ENCODE measurements at regions not wholly inside any gene's neighbourhood (a gene's known extent, or its start where the extent isn't known, plus 50 kb on each side); places are given as distances from the start of the nearest gene placed in this dataset.

DNA sequence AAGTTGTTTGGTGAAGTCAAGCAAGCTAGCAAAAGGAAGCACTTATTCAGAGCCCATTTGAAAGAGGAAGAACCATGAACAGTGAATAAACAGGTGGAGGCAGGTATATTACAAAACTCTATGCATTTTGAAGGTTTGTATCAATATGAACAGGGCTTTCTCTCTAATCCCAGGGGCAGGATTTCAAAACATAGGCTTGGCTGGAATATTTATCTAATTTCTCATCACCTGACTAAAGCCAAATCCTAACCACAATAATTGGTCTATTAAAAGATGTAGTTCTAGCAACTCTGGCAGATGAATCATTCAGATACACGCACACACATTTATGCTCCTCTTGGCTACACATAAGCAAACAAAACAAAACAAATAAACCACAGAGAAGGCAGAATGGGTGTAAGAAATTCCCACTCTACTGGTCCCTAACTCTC lies 554.4 kb downstream of the INHBA start:
- TF ChIP-seq RARB (CRISPR knock-in tag; IDR thresholded peaks at IDR 0.05): no peak
- TF ChIP-seq BACH2 (CRISPR knock-in tag; IDR thresholded peaks at IDR 0.05; ENCODE audit: borderline replicate concordance): no peak
- 0 out of 2 replicates have a peak, but pooled peaks have one; percentile 55 for TF ChIP-seq ZC3H10 (CRISPR knock-in tag; IDR thresholded peaks at IDR 0.05)
- TF ChIP-seq TOX (CRISPR knock-in tag; IDR thresholded peaks at IDR 0.05; ENCODE audit: borderline replicate concordance): peak; percentile 74; the same call in 1 of the 2 replicates
- TF ChIP-seq ZNF70 (CRISPR knock-in tag; IDR thresholded peaks at IDR 0.05): no peak
- TF ChIP-seq, protein P1, sequence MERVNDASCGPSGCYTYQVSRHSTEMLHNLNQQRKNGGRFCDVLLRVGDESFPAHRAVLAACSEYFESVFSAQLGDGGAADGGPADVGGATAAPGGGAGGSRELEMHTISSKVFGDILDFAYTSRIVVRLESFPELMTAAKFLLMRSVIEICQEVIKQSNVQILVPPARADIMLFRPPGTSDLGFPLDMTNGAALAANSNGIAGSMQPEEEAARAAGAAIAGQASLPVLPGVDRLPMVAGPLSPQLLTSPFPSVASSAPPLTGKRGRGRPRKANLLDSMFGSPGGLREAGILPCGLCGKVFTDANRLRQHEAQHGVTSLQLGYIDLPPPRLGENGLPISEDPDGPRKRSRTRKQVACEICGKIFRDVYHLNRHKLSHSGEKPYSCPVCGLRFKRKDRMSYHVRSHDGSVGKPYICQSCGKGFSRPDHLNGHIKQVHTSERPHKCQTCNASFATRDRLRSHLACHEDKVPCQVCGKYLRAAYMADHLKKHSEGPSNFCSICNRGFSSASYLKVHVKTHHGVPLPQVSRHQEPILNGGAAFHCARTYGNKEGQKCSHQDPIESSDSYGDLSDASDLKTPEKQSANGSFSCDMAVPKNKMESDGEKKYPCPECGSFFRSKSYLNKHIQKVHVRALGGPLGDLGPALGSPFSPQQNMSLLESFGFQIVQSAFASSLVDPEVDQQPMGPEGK (CRISPR knock-in tag; IDR thresholded peaks at IDR 0.05; ENCODE audit: borderline replicate concordance): no peak
- TF ChIP-seq, protein P2, sequence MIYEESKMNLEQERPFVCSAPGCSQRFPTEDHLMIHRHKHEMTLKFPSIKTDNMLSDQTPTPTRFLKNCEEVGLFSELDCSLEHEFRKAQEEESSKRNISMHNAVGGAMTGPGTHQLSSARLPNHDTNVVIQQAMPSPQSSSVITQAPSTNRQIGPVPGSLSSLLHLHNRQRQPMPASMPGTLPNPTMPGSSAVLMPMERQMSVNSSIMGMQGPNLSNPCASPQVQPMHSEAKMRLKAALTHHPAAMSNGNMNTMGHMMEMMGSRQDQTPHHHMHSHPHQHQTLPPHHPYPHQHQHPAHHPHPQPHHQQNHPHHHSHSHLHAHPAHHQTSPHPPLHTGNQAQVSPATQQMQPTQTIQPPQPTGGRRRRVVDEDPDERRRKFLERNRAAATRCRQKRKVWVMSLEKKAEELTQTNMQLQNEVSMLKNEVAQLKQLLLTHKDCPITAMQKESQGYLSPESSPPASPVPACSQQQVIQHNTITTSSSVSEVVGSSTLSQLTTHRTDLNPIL (CRISPR knock-in tag; IDR thresholded peaks at IDR 0.05; ENCODE audit: low read depth): no peak
- TF ChIP-seq ZNF8 (CRISPR knock-in tag; IDR thresholded peaks at IDR 0.05): no peak
- ATAC-seq: peak; percentile 87

DNA sequence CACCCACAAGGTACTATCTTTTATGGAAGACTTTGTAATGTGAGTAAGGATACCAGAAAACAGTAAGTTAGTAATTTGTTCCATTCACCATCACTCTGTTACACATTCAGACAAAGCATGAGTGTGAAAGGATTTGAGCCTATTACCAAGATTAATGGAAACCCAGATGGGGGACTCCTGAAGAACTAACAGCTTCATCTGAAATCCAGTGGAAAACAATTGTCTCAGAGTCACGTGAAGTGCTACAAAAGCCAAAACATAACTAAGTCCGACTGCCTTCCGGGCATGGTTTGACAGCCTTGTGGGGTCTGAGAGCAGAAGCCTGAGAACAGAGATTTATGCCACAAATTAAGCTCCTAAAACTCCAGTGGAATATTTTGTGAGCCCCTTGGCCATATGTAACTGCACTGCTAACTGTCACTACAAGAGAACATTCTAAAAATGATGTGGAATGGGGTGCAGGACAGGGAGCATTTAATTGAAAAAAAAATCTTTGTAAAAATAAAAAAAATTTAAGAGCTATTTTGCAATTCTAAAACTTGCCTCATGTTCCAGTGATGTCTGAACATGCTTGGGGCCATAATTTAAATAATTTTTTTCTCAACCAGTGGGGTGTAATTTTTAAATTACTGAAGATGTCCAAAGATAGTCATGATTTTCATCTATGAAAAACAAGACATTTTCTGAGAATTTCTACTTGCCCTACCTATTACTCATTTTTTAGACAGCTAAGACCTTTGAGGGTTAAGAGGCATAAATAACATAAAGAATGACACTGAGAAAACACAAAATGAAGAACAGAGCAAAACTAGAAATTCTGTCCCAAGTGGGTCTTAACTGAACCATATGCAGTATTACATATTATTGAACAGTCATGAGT lies 555.0 kb downstream of the INHBA start:
- TF ChIP-seq TCF4 (CRISPR knock-in tag; IDR thresholded peaks at IDR 0.05; ENCODE audit: borderline replicate concordance) (no peak), ESRRG (CRISPR knock-in tag; IDR thresholded peaks at IDR 0.05) (no peak)
- no peak for ATAC-seq

DNA sequence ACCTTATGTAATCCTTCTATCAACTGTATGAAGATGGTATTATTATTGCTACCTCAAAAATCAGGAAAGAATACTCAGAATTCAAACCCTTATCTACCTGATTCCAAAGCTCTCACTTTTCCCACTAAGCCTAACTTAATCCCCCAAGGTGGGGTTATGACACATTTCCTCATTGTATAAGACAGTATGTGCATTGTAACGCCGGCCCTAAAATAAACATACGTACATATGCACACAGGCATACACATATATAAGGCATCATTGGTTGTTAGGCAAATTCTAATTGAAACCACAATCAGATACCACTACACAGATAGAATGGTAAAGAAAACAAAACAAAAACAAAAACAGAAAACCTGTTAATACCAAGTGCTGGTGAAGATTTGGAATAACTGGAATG lies 556.5 kb downstream of the INHBA start:
- TF ChIP-seq GLIS3 (CRISPR knock-in tag; IDR thresholded peaks at IDR 0.05): no peak
- no peak for TF ChIP-seq ZNF70 (CRISPR knock-in tag; IDR thresholded peaks at IDR 0.05)
- TF ChIP-seq ISL1 (CRISPR knock-in tag; IDR thresholded peaks at IDR 0.05): no peak
- no peak for TF ChIP-seq OSR1 (CRISPR knock-in tag; IDR thresholded peaks at IDR 0.05)
- TF ChIP-seq PPARA (CRISPR knock-in tag; IDR thresholded peaks at IDR 0.05; ENCODE audit: borderline replicate concordance): no peak
- TF ChIP-seq, protein P3, sequence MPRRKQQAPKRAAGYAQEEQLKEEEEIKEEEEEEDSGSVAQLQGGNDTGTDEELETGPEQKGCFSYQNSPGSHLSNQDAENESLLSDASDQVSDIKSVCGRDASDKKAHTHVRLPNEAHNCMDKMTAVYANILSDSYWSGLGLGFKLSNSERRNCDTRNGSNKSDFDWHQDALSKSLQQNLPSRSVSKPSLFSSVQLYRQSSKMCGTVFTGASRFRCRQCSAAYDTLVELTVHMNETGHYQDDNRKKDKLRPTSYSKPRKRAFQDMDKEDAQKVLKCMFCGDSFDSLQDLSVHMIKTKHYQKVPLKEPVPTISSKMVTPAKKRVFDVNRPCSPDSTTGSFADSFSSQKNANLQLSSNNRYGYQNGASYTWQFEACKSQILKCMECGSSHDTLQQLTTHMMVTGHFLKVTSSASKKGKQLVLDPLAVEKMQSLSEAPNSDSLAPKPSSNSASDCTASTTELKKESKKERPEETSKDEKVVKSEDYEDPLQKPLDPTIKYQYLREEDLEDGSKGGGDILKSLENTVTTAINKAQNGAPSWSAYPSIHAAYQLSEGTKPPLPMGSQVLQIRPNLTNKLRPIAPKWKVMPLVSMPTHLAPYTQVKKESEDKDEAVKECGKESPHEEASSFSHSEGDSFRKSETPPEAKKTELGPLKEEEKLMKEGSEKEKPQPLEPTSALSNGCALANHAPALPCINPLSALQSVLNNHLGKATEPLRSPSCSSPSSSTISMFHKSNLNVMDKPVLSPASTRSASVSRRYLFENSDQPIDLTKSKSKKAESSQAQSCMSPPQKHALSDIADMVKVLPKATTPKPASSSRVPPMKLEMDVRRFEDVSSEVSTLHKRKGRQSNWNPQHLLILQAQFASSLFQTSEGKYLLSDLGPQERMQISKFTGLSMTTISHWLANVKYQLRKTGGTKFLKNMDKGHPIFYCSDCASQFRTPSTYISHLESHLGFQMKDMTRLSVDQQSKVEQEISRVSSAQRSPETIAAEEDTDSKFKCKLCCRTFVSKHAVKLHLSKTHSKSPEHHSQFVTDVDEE (CRISPR knock-in tag; IDR thresholded peaks at IDR 0.05): no peak
- no peak for TF ChIP-seq CSDC2 (CRISPR knock-in tag; IDR thresholded peaks at IDR 0.05)
- TF ChIP-seq ESRRG (CRISPR knock-in tag; IDR thresholded peaks at IDR 0.05): no peak
- no peak for TF ChIP-seq TOX (CRISPR knock-in tag; IDR thresholded peaks at IDR 0.05; ENCODE audit: borderline replicate concordance)
- no peak for TF ChIP-seq ZNF8 (CRISPR knock-in tag; IDR thresholded peaks at IDR 0.05)
- no peak for TF ChIP-seq BACH2 (CRISPR knock-in tag; IDR thresholded peaks at IDR 0.05; ENCODE audit: borderline replicate concordance)
- no peak for TF ChIP-seq RARB (CRISPR knock-in tag; IDR thresholded peaks at IDR 0.05)
- no peak for TF ChIP-seq ZFP3 (CRISPR knock-in tag; IDR thresholded peaks at IDR 0.05)
- no peak for TF ChIP-seq SNAI2 (CRISPR knock-in tag; IDR thresholded peaks at IDR 0.05)
- TF ChIP-seq, protein P2 (CRISPR knock-in tag; IDR thresholded peaks at IDR 0.05; ENCODE audit: low read depth): no peak
- ATAC-seq: no peak

DNA sequence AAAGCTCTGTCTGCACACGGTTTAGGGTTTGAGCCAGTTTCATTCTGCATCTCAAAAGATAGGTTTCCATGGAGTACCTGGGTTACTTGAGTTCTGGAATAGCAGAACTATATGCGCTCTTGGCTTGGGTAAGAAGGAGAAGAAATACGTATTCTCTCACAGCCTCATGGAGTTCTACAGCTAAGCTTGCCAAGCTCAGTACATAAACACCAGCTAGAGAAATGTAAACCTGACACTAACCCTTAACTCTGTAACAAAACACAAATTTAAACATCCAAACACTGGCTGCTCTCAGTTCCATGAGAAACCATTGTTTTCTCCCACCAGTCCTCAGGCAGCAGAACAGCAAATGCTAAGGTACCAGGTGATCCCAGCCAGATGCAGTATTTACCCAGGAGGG lies 557.2 kb downstream of the INHBA start:
- no peak for ATAC-seq
- TF ChIP-seq, protein P3 (CRISPR knock-in tag; IDR thresholded peaks at IDR 0.05): no peak
- TF ChIP-seq, protein P1 (CRISPR knock-in tag; IDR thresholded peaks at IDR 0.05; ENCODE audit: borderline replicate concordance): no peak
- TF ChIP-seq ZNF8 (CRISPR knock-in tag; IDR thresholded peaks at IDR 0.05) (no peak), TOX (CRISPR knock-in tag; IDR thresholded peaks at IDR 0.05; ENCODE audit: borderline replicate concordance) (no peak), ZNF565 (CRISPR knock-in tag; conservative IDR thresholded peaks at IDR 0.05; ENCODE audit: low read depth) (no peak), BACH2 (CRISPR knock-in tag; IDR thresholded peaks at IDR 0.05; ENCODE audit: borderline replicate concordance) (no peak), ISL1 (CRISPR knock-in tag; IDR thresholded peaks at IDR 0.05) (no peak), ZFP3 (CRISPR knock-in tag; IDR thresholded peaks at IDR 0.05) (no peak), OSR1 (CRISPR knock-in tag; IDR thresholded peaks at IDR 0.05) (no peak), PPARA (CRISPR knock-in tag; IDR thresholded peaks at IDR 0.05; ENCODE audit: borderline replicate concordance) (no peak)

Measured in SK-N-SH treated with all-trans-retinoic acid at 6 μM for 48 hours (cell line).